Astrocyte of the cerebellum (primary cell): ENCODE measurements at regions not wholly inside any gene's neighbourhood (a gene's known extent, or its start where the extent isn't known, plus 50 kb on each side); places are given as distances from the start of the nearest gene placed in this dataset.
"Not testable (repeated sequence)": the region's sequence is repeated elsewhere in the genome, so short reads cannot be mapped to it uniquely, and the experiment has no call there.

Experiments used
- DNase-seq: peaks from one replicate; pipeline ENCODE4 v3.0.0-alpha.2; 2011; ENCODE audit warnings: low read depth
- H3K4me3 ChIP-seq: 2 replicates; pipeline ENCODE4 v1.5.1; 2011; ENCODE audit warnings: mild to moderate bottlenecking, low read depth, low read length, moderate library complexity
- in situ Hi-C: cut with HindIII; loops from 2 replicates; pipeline ENCODE4 v1.10.0; 2017; ENCODE audit warnings: low sequenced_read_pairs
- TF ChIP-seq, protein P1 (sequence below): IDR thresholded peaks from 2 replicates; pipeline ENCODE4 v1.5.1; 2012; ENCODE audit warnings: low read length, low read depth, moderate library complexity, mild to moderate bottlenecking; ENCODE audit errors: missing control alignments

GRCh38 chr5:88643315-88643714 is 239.7 kb downstream of the MEF2C start:
- no peak for DNase-seq
- TF ChIP-seq, protein P1, sequence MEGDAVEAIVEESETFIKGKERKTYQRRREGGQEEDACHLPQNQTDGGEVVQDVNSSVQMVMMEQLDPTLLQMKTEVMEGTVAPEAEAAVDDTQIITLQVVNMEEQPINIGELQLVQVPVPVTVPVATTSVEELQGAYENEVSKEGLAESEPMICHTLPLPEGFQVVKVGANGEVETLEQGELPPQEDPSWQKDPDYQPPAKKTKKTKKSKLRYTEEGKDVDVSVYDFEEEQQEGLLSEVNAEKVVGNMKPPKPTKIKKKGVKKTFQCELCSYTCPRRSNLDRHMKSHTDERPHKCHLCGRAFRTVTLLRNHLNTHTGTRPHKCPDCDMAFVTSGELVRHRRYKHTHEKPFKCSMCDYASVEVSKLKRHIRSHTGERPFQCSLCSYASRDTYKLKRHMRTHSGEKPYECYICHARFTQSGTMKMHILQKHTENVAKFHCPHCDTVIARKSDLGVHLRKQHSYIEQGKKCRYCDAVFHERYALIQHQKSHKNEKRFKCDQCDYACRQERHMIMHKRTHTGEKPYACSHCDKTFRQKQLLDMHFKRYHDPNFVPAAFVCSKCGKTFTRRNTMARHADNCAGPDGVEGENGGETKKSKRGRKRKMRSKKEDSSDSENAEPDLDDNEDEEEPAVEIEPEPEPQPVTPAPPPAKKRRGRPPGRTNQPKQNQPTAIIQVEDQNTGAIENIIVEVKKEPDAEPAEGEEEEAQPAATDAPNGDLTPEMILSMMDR = no peak
- H3K4me3 ChIP-seq = no peak overlapping the region
- in situ Hi-C loops = loop anchor here (5.0 kb wide), 1 partner anchor 41 kb away; no protein-coding TSS in a partner anchor

GRCh38 chr5:88634014-88634413 is 249.0 kb downstream of the MEF2C start:
- TF ChIP-seq, protein P1 = no peak
- in situ Hi-C loops = no loop called here
- DNase-seq = no peak
- H3K4me3 ChIP-seq = no peak overlapping the region

- H3K4me3 ChIP-seq, in situ Hi-C loops, DNase-seq: not testable (repeated sequence)
Observed at GRCh38 chr5:88622890-88623289, 260.1 kb downstream of the MEF2C start.

DNA sequence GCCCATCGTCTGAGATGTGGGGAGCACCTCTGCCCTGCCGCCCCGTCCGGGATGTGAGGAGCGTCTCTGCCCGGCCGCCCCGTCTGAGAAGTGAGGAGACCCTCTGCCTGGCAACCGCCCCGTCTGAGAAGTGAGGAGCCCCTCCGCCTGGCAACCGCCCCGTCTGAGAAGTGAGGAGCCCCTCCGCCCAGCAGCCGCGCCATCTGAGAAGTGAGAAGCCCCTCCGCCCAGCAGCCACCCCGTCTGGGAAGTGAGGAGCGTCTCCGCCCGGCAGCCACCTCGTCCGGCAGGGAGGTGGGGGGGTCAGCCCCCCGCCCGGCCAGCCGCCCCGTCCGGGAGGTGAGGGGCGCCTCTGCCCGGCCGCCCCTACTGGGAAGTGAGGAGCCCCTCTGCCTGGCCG is 267.2 kb downstream of the MEF2C start:
- H3K4me3 ChIP-seq, DNase-seq: not testable (repeated sequence)

DNA sequence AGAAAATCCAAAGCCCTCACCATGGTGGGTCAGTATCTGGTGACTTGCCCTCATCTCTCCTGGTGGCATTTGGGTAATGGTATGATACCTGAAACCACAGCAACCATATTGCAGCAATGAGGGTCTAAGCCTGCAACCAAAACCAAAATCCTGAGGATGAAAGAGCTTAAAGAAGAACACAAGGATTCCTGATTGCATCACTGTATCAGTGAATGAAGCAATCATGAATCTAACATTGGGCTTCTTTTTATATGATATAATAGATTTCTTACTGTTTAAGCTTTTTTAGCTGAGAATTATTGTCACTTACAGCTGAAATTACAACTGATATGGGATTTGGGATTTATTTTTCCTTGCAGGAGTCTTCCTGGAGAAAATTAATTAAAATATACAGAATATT is 269.9 kb downstream of the MEF2C start:
- in situ Hi-C loops = no loop called here
- H3K4me3 ChIP-seq = no peak overlapping the region
- TF ChIP-seq, protein P1 = no peak
- DNase-seq = no peak

More for the DNA sequence above, 267.2 kb downstream of the MEF2C start:
- in situ Hi-C loops = not testable (repeated sequence)

- H3K4me3 ChIP-seq = no peak overlapping the region
Observed at GRCh38 chr5:88610586-88610985, 272.4 kb downstream of the MEF2C start.

GRCh38 chr5:88607492-88607891 is 275.5 kb downstream of the MEF2C start:
- TF ChIP-seq, protein P1 = no peak

More at GRCh38 chr5:88610586-88610985, 272.4 kb downstream of the MEF2C start:
- DNase-seq = no peak
- in situ Hi-C loops = no loop called here
- TF ChIP-seq, protein P1 = no peak

DNA sequence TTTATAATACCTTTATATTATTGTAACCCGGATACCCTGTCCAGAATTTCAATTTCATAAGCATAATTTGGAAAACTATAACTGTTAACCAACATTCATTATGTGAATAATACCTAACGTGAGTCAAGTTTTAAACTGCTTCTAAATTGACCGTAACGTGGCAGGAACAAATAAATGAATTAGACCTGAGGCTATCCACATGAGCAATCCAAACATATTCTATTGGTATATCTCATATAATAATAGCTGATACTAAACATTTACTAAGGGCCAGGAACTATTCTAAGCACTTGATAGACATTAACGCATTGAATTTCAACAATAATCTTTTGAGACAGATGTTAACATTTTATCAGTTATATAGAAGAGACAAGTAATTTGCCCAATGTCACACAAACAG is 276.4 kb downstream of the MEF2C start:
- no peak overlapping the region for H3K4me3 ChIP-seq
- TF ChIP-seq, protein P1 = no peak
- in situ Hi-C loops = no loop called here
- DNase-seq = no peak

More at GRCh38 chr5:88607492-88607891, 275.5 kb downstream of the MEF2C start:
- no peak overlapping the region for H3K4me3 ChIP-seq
- no peak for DNase-seq
- in situ Hi-C loops = no loop called here
